ENCODE measurements at regions not wholly inside any gene's neighbourhood (a gene's known extent, or its start where the extent isn't known, plus 50 kb on each side); places are given as distances from the start of the nearest gene placed in this dataset.

DNA sequence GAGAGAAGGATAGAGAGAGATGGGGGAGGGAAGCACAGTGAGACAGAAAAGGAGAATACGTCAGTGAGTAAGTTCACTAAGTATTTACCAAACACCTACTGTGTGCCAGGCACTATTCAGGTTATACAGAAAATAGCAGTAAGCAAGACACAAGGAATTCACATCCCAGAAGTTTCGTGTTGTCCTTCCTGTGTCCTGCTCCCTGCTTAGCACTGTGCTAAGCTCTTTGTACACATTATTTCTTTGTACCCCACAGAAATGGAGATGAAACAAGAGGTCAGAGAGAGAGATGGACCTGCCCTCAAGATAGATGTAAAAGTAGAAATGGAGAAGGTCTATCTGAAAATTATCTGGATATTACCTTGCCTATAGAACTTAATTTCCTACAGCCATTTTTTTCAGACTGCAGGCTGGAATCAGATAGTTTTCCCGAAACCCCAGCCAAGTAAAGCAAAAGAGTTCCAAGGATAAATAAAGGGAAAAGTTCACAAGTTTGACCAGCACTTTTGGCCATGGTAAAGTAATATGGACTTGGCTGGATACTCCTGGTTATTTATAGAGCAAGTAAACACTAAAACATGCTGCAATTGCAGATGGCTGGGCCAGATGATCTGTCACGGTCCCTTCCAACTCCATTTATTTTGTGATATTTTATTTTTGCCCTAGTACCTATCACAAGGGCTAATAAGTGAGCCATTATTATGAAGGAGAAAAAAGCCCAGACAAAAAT, 353.7 kb upstream of the SLC7A11 start:
- Mint-ChIP-seq H3K27me3 (no peaks in the 10 kb centered on the region), H3K27ac (no peak overlapping the region), H3K4me1 (ENCODE audit: unreplicated experiment) (peaks cover 19% of the 10 kb centered on the region), H3K4me3 (no peak overlapping the region), H3K9me3 (peaks cover 9% of the 10 kb centered on the region), H3K36me3 (no peaks in the 10 kb centered on the region)
- DNase-seq (ENCODE audit: extremely low spot score, unreplicated experiment) = no peak
- TF ChIP-seq CTCF (conservative IDR thresholded peaks at IDR 0.05) = no peak

DNA sequence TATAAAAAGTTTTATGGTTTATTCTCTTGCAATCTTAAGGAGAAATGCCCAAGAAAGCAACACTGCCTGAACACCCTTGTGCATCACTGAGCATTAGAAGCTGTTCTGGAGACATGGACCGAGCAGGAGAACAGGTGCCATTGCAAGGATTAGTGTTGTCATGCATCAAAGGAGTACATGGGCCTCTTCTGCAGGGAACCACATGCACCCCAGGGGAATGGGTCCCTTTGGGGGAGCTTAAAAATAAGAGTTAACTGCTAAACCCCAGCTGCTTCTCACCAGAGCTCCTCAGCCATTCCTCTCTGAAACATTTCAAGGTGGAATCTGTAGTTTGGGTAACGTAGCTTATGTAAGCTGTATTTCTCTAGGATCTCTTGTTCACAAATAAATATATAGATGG, 353.0 kb upstream of the SLC7A11 start:
- Mint-ChIP-seq H3K4me3 (no peak overlapping the region), H3K4me1 (ENCODE audit: unreplicated experiment) (peaks cover 19% of the 10 kb centered on the region), H3K36me3 (no peaks in the 10 kb centered on the region), H3K27me3 (no peaks in the 10 kb centered on the region), H3K9me3 (peaks cover 9% of the 10 kb centered on the region), H3K27ac (no peak overlapping the region)
- TF ChIP-seq CTCF (conservative IDR thresholded peaks at IDR 0.05) = no peak
- DNase-seq (ENCODE audit: extremely low spot score, unreplicated experiment) = no peak

- peaks cover 19% of the 10 kb centered on the region for H3K4me1 Mint-ChIP-seq (ENCODE audit: unreplicated experiment)
- DNase-seq (ENCODE audit: extremely low spot score, unreplicated experiment) = no peak
- H3K27ac Mint-ChIP-seq = no peak overlapping the region
- H3K9me3 Mint-ChIP-seq = peaks cover 3% of the 10 kb centered on the region
- no peaks in the 10 kb centered on the region for H3K36me3 Mint-ChIP-seq
- H3K27me3 Mint-ChIP-seq = no peaks in the 10 kb centered on the region
- TF ChIP-seq CTCF (conservative IDR thresholded peaks at IDR 0.05) = no peak
- H3K4me3 Mint-ChIP-seq = no peak overlapping the region
Observed at GRCh38 chr4:138592796-138593195, 350.6 kb upstream of the SLC7A11 start.

- Mint-ChIP-seq H3K9me3 (peaks cover 3% of the 10 kb centered on the region), H3K4me3 (no peak overlapping the region), H3K27me3 (no peaks in the 10 kb centered on the region), H3K36me3 (no peaks in the 10 kb centered on the region), H3K4me1 (ENCODE audit: unreplicated experiment) (peaks cover 19% of the 10 kb centered on the region), H3K27ac (no peak overlapping the region)
- TF ChIP-seq CTCF (conservative IDR thresholded peaks at IDR 0.05) = no peak
- DNase-seq (ENCODE audit: extremely low spot score, unreplicated experiment) = no peak
Observed at GRCh38 chr4:138591808-138592207, 349.7 kb upstream of the SLC7A11 start.

DNA sequence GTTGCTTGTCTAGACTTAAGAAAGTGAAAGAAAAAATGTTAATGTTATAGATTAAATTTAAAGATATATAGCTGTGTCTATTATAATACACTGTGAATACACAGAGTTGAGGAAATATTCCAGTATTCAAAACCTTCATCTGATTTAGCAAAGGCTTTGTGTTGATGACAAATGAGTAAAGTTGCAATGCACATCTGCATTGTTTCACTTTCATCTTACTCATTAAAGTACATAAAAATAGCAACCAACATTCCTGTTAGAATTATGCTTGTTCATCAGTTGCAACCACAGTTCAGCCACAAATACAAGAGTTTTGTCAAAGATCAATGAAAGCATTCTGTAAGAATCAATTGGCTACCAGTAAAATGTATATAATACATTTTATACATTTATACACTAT, 346.4 kb upstream of the SLC7A11 start:
- H3K9me3 Mint-ChIP-seq = peaks cover 6% of the 10 kb centered on the region
- peaks cover 18% of the 10 kb centered on the region for H3K4me1 Mint-ChIP-seq (ENCODE audit: unreplicated experiment)
- H3K36me3 Mint-ChIP-seq = no peaks in the 10 kb centered on the region
- no peaks in the 10 kb centered on the region for H3K27me3 Mint-ChIP-seq
- H3K27ac Mint-ChIP-seq = no peak overlapping the region
- no peak overlapping the region for H3K4me3 Mint-ChIP-seq
- TF ChIP-seq CTCF (conservative IDR thresholded peaks at IDR 0.05) = no peak
- no peak for DNase-seq (ENCODE audit: extremely low spot score, unreplicated experiment)

Measured in type B pancreatic cell (in vitro differentiated cells).